GM12878 (cell line): ENCODE measurements at regions not wholly inside any gene's neighbourhood (a gene's known extent, or its start where the extent isn't known, plus 50 kb on each side); places are given as distances from the start of the nearest gene placed in this dataset.

ENCODE experiments used
- ATAC-seq: fragments of 200-7000 bp; cut with Tn5 transposase; 3 replicates; pipeline ENCODE4 v1.9.1; 2020; ENCODE audit warnings: mild to moderate bottlenecking, moderate library complexity
- BruUV-seq: library from RNA; stranded (reverse); fragments of 400-500 nt; replicated peaks from 2 replicates; lab custom pipeline; 2021; lab: Mats Ljungman, UMichigan
- CTCF ChIA-PET: fragments of 300-600 bp; sonication (Branson Sonifier 250); formaldehyde crosslinking; extraction: SDS; loops from one replicate; lab custom pipeline; 2021; ENCODE audit warnings: inconsistent platforms; lab: Yijun Ruan, JAX
- POLR2A ChIA-PET: fragments of 350-600 bp; formaldehyde crosslinking; extraction: SDS; loops from one replicate; lab custom pipeline; 2021; ENCODE audit warnings: inconsistent platforms; lab: Charles Lee
- RAD21 ChIA-PET: fragments of 300-600 bp; sonication (Branson Sonifier 250); formaldehyde crosslinking; loops from one replicate; lab custom pipeline; 2023; ENCODE audit warnings: antibody characterized with exemption; ENCODE audit not compliant: unreplicated experiment; lab: Charles Lee
- SMC1A ChIA-PET: fragments of 300-600 bp; sonication (Branson Sonifier 250); formaldehyde crosslinking; loops from one replicate; lab custom pipeline; 2023; ENCODE audit not compliant: unreplicated experiment, uncharacterized antibody; lab: Charles Lee
- DNase-seq: peaks from one replicate; pipeline ENCODE4 v3.0.0-alpha.2; 2011; ENCODE audit warnings: low read depth, low spot score
- FAIRE-seq: peaks from 3 replicates; lab custom pipeline; 2011; peaks lifted over from hg19 to GRCh38; lab: Jason Lieb, UNC
- H2AFZ ChIP-seq: 2 replicates; pipeline ENCODE4 v1.6.0; 2011; ENCODE audit warnings: low read depth, low read length, control low read depth; ENCODE audit not compliant: control insufficient read depth
- H3K27ac ChIP-seq: 2 replicates; pipeline ENCODE4 v1.5.1; 2011; ENCODE audit warnings: control low read depth; ENCODE audit not compliant: control insufficient read depth, insufficient read depth
- H3K27me3 ChIP-seq, 2 experiments: replicated peaks in 1 of 2; 2 replicates each; pipeline versions ENCODE4 v1.6.0 to v1.6.1; 2011; ENCODE audit warnings: low read length in 1 of 2; ENCODE audit not compliant: control insufficient read depth in 2 of 2, insufficient read depth in 2 of 2
- H3K36me3 ChIP-seq, 2 experiments: 2 replicates each; pipeline ENCODE4 v1.5.1; 2011; ENCODE audit warnings: low read length in 1 of 2; ENCODE audit not compliant: control insufficient read depth in 2 of 2, insufficient read depth in 2 of 2
- H3K4me1 ChIP-seq: 2 replicates; pipeline ENCODE4 v1.6.1; 2011; ENCODE audit warnings: mild to moderate bottlenecking, low read length, moderate library complexity, mixed read lengths; ENCODE audit not compliant: control insufficient read depth, insufficient read depth
- H3K4me2 ChIP-seq: 2 replicates; pipeline ENCODE4 v1.6.0; 2011; ENCODE audit warnings: control low read depth; ENCODE audit not compliant: control insufficient read depth, insufficient read depth
- H3K4me3 ChIP-seq: fragments of 200-600 bp; sonication (generic); 2 replicates; pipeline ENCODE4 v1.5.1; 2016
- H3K79me2 ChIP-seq: 2 replicates; pipeline ENCODE4 v1.6.0; 2011; ENCODE audit warnings: low read length; ENCODE audit not compliant: control insufficient read depth, insufficient read depth
- H3K9ac ChIP-seq: 2 replicates; pipeline ENCODE4 v1.8.0; 2011; ENCODE audit warnings: low read length, control low read depth, mixed read lengths; ENCODE audit not compliant: control insufficient read depth, insufficient read depth
- H3K9me3 ChIP-seq: replicated peaks from 3 replicates; pipeline ENCODE4 v1.5.1; 2011; ENCODE audit warnings: mild to moderate bottlenecking, low read length; ENCODE audit not compliant: control insufficient read depth, insufficient read depth
- H4K20me1 ChIP-seq: 2 replicates; pipeline ENCODE4 v1.6.0; 2011; ENCODE audit not compliant: control insufficient read depth, insufficient read depth
- ETV6 ChIP-seq, 2 experiments: fragments of 450-650 bp in 1 of 2; IDR thresholded peaks in 1 of 2; conservative IDR thresholded peaks in 1 of 2; 2 replicates each; pipeline ENCODE4 v1.6.1; 2014; ENCODE audit warnings: antibody characterized with exemption in 1 of 2, borderline replicate concordance in 1 of 2, low read depth in 1 of 2, mild to moderate bottlenecking in 1 of 2, moderate library complexity in 1 of 2
- FOXM1 ChIP-seq: IDR thresholded peaks from 2 replicates; pipeline ENCODE4 v1.6.1; 2012; ENCODE audit warnings: low read depth, mild to moderate bottlenecking, inconsistent platforms, low read length, moderate library complexity
- NBN ChIP-seq: fragments of 450-650 bp; IDR thresholded peaks from 2 replicates; pipeline ENCODE4 v1.6.1; 2016
- SMC3 ChIP-seq: IDR thresholded peaks from 2 replicates; pipeline ENCODE4 v1.6.1; 2011; ENCODE audit warnings: low read length, improper control_type of control experiment, borderline replicate concordance
- SPI1 ChIP-seq: IDR thresholded peaks from 2 replicates; pipeline ENCODE4 v1.6.1; 2011; ENCODE audit warnings: low read depth, mild to moderate bottlenecking, low read length, moderate library complexity, borderline replicate concordance; ENCODE audit not compliant: insufficient read depth
- TCF7 ChIP-seq: IDR thresholded peaks from 2 replicates; pipeline ENCODE4 v1.6.1; 2014; ENCODE audit warnings: antibody characterized with exemption, borderline replicate concordance
- ZBED1 ChIP-seq: IDR thresholded peaks from 2 replicates; pipeline ENCODE4 v1.6.1; 2016; ENCODE audit warnings: borderline replicate concordance
- WGBS: methylation state at CpG from one replicate; pipeline ENCODE4 v1.1.6; 2016; ENCODE audit warnings: low lambda C conversion rate; ENCODE audit not compliant: insufficient replicate concordance, insufficient coverage; ENCODE audit errors: missing lambda C conversion rate; 5-methylcytosine and 5-hydroxymethylcytosine counted together
- in situ Hi-C: fragments of 300-500 bp; cut with MboI; formaldehyde crosslinking; loops from 9 replicates; pipeline ENCODE4 v1.14.3; 2018; ENCODE audit warnings: mixed read lengths
- intact Hi-C: fragments of 100-400 bp; cut with micrococcal nuclease; formaldehyde crosslinking; loops from one replicate; pipeline ENCODE4 v1.14.2; 2022; ENCODE audit not compliant: unreplicated experiment
- TF ChIP-seq, protein P1 (sequence below): IDR thresholded peaks from 2 replicates; pipeline ENCODE4 v1.6.1; 2011; ENCODE audit warnings: borderline replicate concordance, low read depth, mild to moderate bottlenecking, moderate library complexity, mixed read lengths, low read length; ENCODE audit not compliant: insufficient read depth; ENCODE audit errors: extremely low read length

DNA sequence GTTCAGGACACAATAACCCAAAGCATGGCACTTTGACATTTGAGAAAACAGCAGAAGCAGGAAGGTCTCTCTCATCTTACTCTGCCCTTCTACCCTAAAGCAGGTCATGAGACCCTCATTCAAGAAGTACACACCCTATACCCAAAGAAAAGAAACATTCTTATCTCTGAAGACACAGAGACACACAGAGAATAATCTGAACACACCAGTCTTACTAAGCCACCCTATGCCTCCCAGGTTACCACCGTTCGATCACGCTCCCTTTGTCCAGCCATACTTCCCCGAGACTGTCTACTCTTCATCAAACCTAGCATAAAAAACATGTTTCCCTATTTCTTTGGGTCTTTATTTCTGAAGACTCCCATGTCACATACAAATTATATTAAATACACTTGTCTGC, 66.5 kb upstream of the ANKRD10 start:
- CTCF ChIA-PET = no interaction called here
- SMC1A ChIA-PET = interaction anchor here (1.3 kb wide), 1 partner anchor 67 kb away, joined by 3 read pairs; no protein-coding TSS in a partner anchor
- Histone ChIP-seq H3K9me3 (peaks cover 3% of the 10 kb centered on the region; the same call in 2 of the 3 replicates), H3K4me1 (no peaks in the 10 kb centered on the region), H3K9ac (no peak overlapping the region), H3K4me3 (no peak overlapping the region), H3K4me2 (no peak overlapping the region), H2AFZ (no peak overlapping the region), H3K79me2 (no peaks in the 10 kb centered on the region), H4K20me1 (no peaks in the 10 kb centered on the region)
- DNase-seq = no peak
- intact Hi-C loops = no loop called here
- RAD21 ChIA-PET = no interaction called here
- BruUV-seq = no TSS peak
- in situ Hi-C loops = no loop called here
- WGBS = 72% methylated on average over 4 of the region's 4 CpGs
- no peak for TF ChIP-seq SPI1
- TF ChIP-seq, protein P1, sequence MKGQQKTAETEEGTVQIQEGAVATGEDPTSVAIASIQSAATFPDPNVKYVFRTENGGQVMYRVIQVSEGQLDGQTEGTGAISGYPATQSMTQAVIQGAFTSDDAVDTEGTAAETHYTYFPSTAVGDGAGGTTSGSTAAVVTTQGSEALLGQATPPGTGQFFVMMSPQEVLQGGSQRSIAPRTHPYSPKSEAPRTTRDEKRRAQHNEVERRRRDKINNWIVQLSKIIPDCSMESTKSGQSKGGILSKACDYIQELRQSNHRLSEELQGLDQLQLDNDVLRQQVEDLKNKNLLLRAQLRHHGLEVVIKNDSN = no peak
- TF ChIP-seq TCF7 = no peak
- no peak for TF ChIP-seq NBN
- no peak for TF ChIP-seq FOXM1
- TF ChIP-seq ZBED1 = no peak
- TF ChIP-seq SMC3 = no peak
- no peak for TF ChIP-seq ETV6 (conservative IDR thresholded peaks at IDR 0.05 in 1 of 2, IDR thresholded peaks at IDR 0.05 in 1 of 2; ENCODE audit: borderline replicate concordance in 1 of 2, low read depth in 1 of 2)
- TF ChIP-seq, all 136 proteins: peak for 0
- Histone ChIP-seq H3K27ac (no peak overlapping the region), H3K36me3 (no peaks in the 10 kb centered on the region), H3K27me3 (no peaks in the 10 kb centered on the region)
- ATAC-seq (no peak), FAIRE-seq (no peak)
- POLR2A ChIA-PET = no interaction called here
